GM12878 (cell line): ENCODE measurements at regions not wholly inside any gene's neighbourhood (a gene's known extent, or its start where the extent isn't known, plus 50 kb on each side); places are given as distances from the start of the nearest gene placed in this dataset.

Experiments used
- BCL11A ChIP-seq: IDR thresholded peaks from 2 replicates; pipeline ENCODE4 v1.6.1; 2011; ENCODE audit warnings: low read depth, low read length
- EED ChIP-seq: sonication (generic); IDR thresholded peaks from 2 replicates; pipeline ENCODE4 v1.6.1; 2016; ENCODE audit warnings: antibody characterized with exemption, low read depth
- NFXL1 ChIP-seq: fragments of 450-650 bp; IDR thresholded peaks from 2 replicates; pipeline ENCODE4 v1.6.1; 2017; ENCODE audit warnings: antibody characterized with exemption, mild to moderate bottlenecking, borderline replicate concordance
- SIN3A ChIP-seq: IDR thresholded peaks from 2 replicates; pipeline ENCODE4 v1.6.1; 2012; ENCODE audit warnings: low read depth, low read length, improper control_type of control experiment
- SMAD5 ChIP-seq: IDR thresholded peaks from 2 replicates; pipeline ENCODE4 v1.6.1; 2016; ENCODE audit warnings: antibody characterized with exemption, low read depth
- SREBF1 ChIP-seq: IDR thresholded peaks from 2 replicates; pipeline ENCODE4 v1.6.1; 2012; ENCODE audit warnings: mild to moderate bottlenecking, low read length
- STAT1 ChIP-seq: fragments of 450-650 bp; conservative IDR thresholded peaks from 2 replicates; pipeline ENCODE4 v1.6.1; 2014; ENCODE audit warnings: antibody characterized with exemption, mild to moderate bottlenecking
- TARDBP ChIP-seq: IDR thresholded peaks from 2 replicates; pipeline ENCODE4 v1.6.1; 2016; ENCODE audit warnings: borderline replicate concordance
- TBL1XR1 ChIP-seq: IDR thresholded peaks from 2 replicates; pipeline ENCODE4 v1.6.1; 2012; ENCODE audit warnings: low read depth, low read length, improper control_type of control experiment
- TCF7 ChIP-seq: IDR thresholded peaks from 2 replicates; pipeline ENCODE4 v1.6.1; 2014; ENCODE audit warnings: antibody characterized with exemption, borderline replicate concordance
- ZNF274 ChIP-seq: IDR thresholded peaks from one replicate; pipeline ENCODE4 v1.8.0; 2011; ENCODE audit not compliant: insufficient read length, insufficient read depth
- ZSCAN29 ChIP-seq: fragments of 450-650 bp; IDR thresholded peaks from 2 replicates; pipeline ENCODE4 v1.6.1; 2017; ENCODE audit warnings: mild to moderate bottlenecking, moderate library complexity
- TF ChIP-seq, protein P1 (sequence below): IDR thresholded peaks from 2 replicates; pipeline ENCODE4 v1.6.1; 2011; ENCODE audit warnings: borderline replicate concordance, low read depth, mild to moderate bottlenecking, moderate library complexity, mixed read lengths, low read length; ENCODE audit not compliant: insufficient read depth; ENCODE audit errors: extremely low read length
- TF ChIP-seq, protein P2 (sequence below): IDR thresholded peaks from 2 replicates; pipeline ENCODE4 v1.6.1; 2011; ENCODE audit warnings: borderline replicate concordance, low read depth, mild to moderate bottlenecking, moderate library complexity, low read length; ENCODE audit not compliant: insufficient read depth, poor library complexity, severe bottlenecking
- TF ChIP-seq, protein P3 (sequence below): fragments of 450-650 bp; conservative IDR thresholded peaks from 2 replicates; pipeline ENCODE4 v1.6.1; 2017; ENCODE audit warnings: mild to moderate bottlenecking, moderate library complexity
- TF ChIP-seq, protein P4 (sequence below): fragments of 450-650 bp; IDR thresholded peaks from 2 replicates; pipeline ENCODE4 v1.6.1; 2017; ENCODE audit warnings: borderline replicate concordance
- TF ChIP-seq, protein P5 (sequence below): fragments of 450-650 bp; IDR thresholded peaks from 2 replicates; pipeline ENCODE4 v1.6.1; 2016; ENCODE audit warnings: mild to moderate bottlenecking
- TF ChIP-seq, protein P6 (sequence below): fragments of 150-350 bp; IDR thresholded peaks from 2 replicates; pipeline ENCODE4 v1.6.1; 2014; ENCODE audit warnings: mild to moderate bottlenecking, low read depth, low read length
- TF ChIP-seq, protein P7 (sequence below): IDR thresholded peaks from 2 replicates; pipeline ENCODE4 v1.6.1; 2012; ENCODE audit warnings: low read depth, low read length, improper control_type of control experiment
- TF ChIP-seq, protein P8 (sequence below): fragments of 450-650 bp; IDR thresholded peaks from 2 replicates; pipeline ENCODE4 v1.6.1; 2017; ENCODE audit warnings: mild to moderate bottlenecking

DNA sequence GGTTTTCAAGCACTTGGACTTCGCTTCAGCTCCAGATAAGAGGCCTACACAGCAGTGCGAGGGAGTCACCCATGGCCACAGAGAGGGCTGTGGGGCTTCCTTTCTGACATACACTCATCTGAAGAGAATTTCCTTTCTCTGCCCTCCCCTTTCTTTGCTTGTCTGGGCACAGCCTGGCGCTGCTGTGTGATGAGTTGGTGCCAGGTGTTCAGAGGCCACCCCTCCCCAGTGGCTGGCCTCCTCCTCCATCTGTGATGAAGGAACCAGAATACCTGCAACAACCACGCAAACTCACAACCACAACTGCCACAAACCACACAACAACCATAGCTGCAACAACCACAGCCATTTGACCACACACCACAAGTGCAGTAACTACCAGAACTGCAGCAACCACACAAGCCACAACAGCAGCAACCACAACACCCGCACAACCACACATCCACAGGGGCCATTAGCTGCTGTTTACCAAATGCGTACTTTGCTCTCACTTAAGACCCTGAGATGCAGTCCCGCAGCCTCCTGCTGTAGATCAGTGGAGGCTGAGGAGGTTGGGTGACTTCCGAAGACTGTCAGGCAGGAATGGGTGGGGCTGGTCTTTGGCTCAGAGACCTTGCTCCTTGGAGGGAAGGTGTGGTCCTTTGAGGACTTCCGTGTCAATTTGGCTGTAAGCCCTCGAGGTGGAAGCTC, 71.1 kb downstream of the IER5 start (continued):
- TF ChIP-seq TBL1XR1: no peak
- TF ChIP-seq, protein P1, sequence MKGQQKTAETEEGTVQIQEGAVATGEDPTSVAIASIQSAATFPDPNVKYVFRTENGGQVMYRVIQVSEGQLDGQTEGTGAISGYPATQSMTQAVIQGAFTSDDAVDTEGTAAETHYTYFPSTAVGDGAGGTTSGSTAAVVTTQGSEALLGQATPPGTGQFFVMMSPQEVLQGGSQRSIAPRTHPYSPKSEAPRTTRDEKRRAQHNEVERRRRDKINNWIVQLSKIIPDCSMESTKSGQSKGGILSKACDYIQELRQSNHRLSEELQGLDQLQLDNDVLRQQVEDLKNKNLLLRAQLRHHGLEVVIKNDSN: no peak
- TF ChIP-seq TARDBP: no peak
- TF ChIP-seq, protein P2, sequence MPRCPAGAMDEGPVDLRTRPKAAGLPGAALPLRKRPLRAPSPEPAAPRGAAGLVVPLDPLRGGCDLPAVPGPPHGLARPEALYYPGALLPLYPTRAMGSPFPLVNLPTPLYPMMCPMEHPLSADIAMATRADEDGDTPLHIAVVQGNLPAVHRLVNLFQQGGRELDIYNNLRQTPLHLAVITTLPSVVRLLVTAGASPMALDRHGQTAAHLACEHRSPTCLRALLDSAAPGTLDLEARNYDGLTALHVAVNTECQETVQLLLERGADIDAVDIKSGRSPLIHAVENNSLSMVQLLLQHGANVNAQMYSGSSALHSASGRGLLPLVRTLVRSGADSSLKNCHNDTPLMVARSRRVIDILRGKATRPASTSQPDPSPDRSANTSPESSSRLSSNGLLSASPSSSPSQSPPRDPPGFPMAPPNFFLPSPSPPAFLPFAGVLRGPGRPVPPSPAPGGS: no peak
- TF ChIP-seq, protein P3, sequence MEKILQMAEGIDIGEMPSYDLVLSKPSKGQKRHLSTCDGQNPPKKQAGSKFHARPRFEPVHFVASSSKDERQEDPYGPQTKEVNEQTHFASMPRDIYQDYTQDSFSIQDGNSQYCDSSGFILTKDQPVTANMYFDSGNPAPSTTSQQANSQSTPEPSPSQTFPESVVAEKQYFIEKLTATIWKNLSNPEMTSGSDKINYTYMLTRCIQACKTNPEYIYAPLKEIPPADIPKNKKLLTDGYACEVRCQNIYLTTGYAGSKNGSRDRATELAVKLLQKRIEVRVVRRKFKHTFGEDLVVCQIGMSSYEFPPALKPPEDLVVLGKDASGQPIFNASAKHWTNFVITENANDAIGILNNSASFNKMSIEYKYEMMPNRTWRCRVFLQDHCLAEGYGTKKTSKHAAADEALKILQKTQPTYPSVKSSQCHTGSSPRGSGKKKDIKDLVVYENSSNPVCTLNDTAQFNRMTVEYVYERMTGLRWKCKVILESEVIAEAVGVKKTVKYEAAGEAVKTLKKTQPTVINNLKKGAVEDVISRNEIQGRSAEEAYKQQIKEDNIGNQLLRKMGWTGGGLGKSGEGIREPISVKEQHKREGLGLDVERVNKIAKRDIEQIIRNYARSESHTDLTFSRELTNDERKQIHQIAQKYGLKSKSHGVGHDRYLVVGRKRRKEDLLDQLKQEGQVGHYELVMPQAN: no peak
- TF ChIP-seq, protein P4, sequence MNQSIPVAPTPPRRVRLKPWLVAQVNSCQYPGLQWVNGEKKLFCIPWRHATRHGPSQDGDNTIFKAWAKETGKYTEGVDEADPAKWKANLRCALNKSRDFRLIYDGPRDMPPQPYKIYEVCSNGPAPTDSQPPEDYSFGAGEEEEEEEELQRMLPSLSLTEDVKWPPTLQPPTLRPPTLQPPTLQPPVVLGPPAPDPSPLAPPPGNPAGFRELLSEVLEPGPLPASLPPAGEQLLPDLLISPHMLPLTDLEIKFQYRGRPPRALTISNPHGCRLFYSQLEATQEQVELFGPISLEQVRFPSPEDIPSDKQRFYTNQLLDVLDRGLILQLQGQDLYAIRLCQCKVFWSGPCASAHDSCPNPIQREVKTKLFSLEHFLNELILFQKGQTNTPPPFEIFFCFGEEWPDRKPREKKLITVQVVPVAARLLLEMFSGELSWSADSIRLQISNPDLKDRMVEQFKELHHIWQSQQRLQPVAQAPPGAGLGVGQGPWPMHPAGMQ: peak; percentile 85
- TF ChIP-seq SIN3A: no peak
- TF ChIP-seq SREBF1: no peak
- TF ChIP-seq, protein P5, sequence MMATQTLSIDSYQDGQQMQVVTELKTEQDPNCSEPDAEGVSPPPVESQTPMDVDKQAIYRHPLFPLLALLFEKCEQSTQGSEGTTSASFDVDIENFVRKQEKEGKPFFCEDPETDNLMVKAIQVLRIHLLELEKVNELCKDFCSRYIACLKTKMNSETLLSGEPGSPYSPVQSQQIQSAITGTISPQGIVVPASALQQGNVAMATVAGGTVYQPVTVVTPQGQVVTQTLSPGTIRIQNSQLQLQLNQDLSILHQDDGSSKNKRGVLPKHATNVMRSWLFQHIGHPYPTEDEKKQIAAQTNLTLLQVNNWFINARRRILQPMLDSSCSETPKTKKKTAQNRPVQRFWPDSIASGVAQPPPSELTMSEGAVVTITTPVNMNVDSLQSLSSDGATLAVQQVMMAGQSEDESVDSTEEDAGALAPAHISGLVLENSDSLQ: no peak
- TF ChIP-seq, protein P6, sequence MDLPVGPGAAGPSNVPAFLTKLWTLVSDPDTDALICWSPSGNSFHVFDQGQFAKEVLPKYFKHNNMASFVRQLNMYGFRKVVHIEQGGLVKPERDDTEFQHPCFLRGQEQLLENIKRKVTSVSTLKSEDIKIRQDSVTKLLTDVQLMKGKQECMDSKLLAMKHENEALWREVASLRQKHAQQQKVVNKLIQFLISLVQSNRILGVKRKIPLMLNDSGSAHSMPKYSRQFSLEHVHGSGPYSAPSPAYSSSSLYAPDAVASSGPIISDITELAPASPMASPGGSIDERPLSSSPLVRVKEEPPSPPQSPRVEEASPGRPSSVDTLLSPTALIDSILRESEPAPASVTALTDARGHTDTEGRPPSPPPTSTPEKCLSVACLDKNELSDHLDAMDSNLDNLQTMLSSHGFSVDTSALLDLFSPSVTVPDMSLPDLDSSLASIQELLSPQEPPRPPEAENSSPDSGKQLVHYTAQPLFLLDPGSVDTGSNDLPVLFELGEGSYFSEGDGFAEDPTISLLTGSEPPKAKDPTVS: no peak
- TF ChIP-seq BCL11A: peak; percentile 54; the same call in 1 of the 2 replicates
- TF ChIP-seq, protein P7, sequence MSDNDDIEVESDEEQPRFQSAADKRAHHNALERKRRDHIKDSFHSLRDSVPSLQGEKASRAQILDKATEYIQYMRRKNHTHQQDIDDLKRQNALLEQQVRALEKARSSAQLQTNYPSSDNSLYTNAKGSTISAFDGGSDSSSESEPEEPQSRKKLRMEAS: no peak
- TF ChIP-seq NFXL1: no peak
- TF ChIP-seq EED: peak; percentile 73
- no peak for TF ChIP-seq TCF7
- TF ChIP-seq ZSCAN29: no peak
- TF ChIP-seq SMAD5: no peak
- TF ChIP-seq ZNF274: no peak
- TF ChIP-seq STAT1: no peak
- TF ChIP-seq, protein P8, sequence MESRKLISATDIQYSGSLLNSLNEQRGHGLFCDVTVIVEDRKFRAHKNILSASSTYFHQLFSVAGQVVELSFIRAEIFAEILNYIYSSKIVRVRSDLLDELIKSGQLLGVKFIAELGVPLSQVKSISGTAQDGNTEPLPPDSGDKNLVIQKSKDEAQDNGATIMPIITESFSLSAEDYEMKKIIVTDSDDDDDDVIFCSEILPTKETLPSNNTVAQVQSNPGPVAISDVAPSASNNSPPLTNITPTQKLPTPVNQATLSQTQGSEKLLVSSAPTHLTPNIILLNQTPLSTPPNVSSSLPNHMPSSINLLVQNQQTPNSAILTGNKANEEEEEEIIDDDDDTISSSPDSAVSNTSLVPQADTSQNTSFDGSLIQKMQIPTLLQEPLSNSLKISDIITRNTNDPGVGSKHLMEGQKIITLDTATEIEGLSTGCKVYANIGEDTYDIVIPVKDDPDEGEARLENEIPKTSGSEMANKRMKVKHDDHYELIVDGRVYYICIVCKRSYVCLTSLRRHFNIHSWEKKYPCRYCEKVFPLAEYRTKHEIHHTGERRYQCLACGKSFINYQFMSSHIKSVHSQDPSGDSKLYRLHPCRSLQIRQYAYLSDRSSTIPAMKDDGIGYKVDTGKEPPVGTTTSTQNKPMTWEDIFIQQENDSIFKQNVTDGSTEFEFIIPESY: no peak
